CD4-positive, CD25-positive, alpha-beta regulatory T cell (primary cell): ENCODE measurements at regions not wholly inside any gene's neighbourhood (a gene's known extent, or its start where the extent isn't known, plus 50 kb on each side); places are given as distances from the start of the nearest gene placed in this dataset.

ENCODE experiments used
- ATAC-seq, 2 donors: fragments of 150-1000 bp; cut with Tn5 transposase; one replicate each; pipeline ENCODE4 v1.10.0; 2021; ENCODE audit warnings: low read depth in 2 of 2, moderate number of reproducible peaks in 2 of 2, moderate library complexity in 1 of 2
- DNase-seq, 3 donors: peaks; one replicate each; pipeline versions ENCODE4 v3.0.0 to v3.0.0-alpha.2; 2012 to 2022; ENCODE audit warnings: mixed read lengths in 1 of 3
- H3K27ac ChIP-seq: one replicate; pipeline ENCODE4 v1.7.0; 2013; ENCODE audit warnings: mild to moderate bottlenecking, low read length; ENCODE audit not compliant: insufficient read depth, poor library complexity, severe bottlenecking
- H3K27me3 ChIP-seq: one replicate; pipeline ENCODE4 v1.7.0; 2013; ENCODE audit warnings: low read length; ENCODE audit not compliant: control insufficient read depth, insufficient read depth
- H3K36me3 ChIP-seq: one replicate; pipeline ENCODE4 v1.7.0; 2013; ENCODE audit warnings: mild to moderate bottlenecking, low read length, moderate library complexity; ENCODE audit not compliant: control insufficient read depth, insufficient read depth
- H3K4me1 ChIP-seq: 2 replicates; pipeline ENCODE4 v1.7.0; 2013; ENCODE audit warnings: mild to moderate bottlenecking, low read length; ENCODE audit not compliant: insufficient read depth, control insufficient read depth, poor library complexity, severe bottlenecking
- H3K4me3 ChIP-seq: one replicate; pipeline ENCODE4 v1.7.0; 2013; ENCODE audit warnings: low read depth, mild to moderate bottlenecking, low read length, moderate library complexity
- H3K9me3 ChIP-seq, 2 experiments: 1 replicate in 1 of 2; 2 replicates in 1 of 2; pipeline ENCODE4 v1.7.0; 2013; ENCODE audit warnings: low read length in 2 of 2, mild to moderate bottlenecking in 1 of 2, moderate library complexity in 1 of 2; ENCODE audit not compliant: control insufficient read depth in 2 of 2
- H3K27ac Mint-ChIP-seq, 3 donors: one replicate each; pipeline ENCODE4 v1.8.0; 2020 to 2022; ENCODE audit warnings: mild to moderate bottlenecking in 3 of 3, mixed read lengths in 3 of 3, moderate library complexity in 2 of 3
- H3K27me3 Mint-ChIP-seq: one replicate; pipeline ENCODE4 v1.8.0; 2022; ENCODE audit warnings: mild to moderate bottlenecking, mixed read lengths
- H3K36me3 Mint-ChIP-seq: one replicate; pipeline ENCODE4 v1.8.0; 2020; ENCODE audit warnings: mixed read lengths
- H3K4me1 Mint-ChIP-seq, 4 donors: one replicate each; pipeline ENCODE4 v1.8.0; 2020 to 2022; ENCODE audit warnings: mixed read lengths in 4 of 4, mild to moderate bottlenecking in 1 of 4
- H3K4me3 Mint-ChIP-seq, 4 donors: one replicate each; pipeline ENCODE4 v1.8.0; 2020 to 2022; ENCODE audit warnings: mild to moderate bottlenecking in 4 of 4, mixed read lengths in 4 of 4, moderate library complexity in 3 of 4
- H3K9me3 Mint-ChIP-seq, 7 donors: one replicate each; pipeline ENCODE4 v1.8.0; 2020 to 2022; ENCODE audit warnings: mixed read lengths in 7 of 7, mild to moderate bottlenecking in 3 of 7, moderate library complexity in 2 of 7

DNA sequence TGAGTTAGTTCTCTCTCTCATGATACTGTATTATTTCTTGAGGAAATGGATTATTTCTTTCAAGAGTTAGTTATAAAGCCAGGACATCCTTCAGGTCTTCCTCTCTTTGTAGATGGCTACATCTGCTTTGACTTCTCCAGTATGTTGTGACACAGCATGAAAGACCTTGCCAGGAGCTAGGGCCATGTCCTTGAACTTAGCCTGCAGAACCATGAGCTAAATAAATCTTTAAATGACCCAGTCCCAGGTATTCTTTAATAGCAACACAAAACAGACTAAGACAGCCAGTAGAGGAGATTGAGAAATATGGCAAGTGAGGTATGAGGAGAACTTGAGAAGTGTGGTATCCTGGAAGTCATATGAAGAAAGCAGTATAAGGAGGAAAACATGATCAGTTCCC, 214.9 kb upstream of the PPP1R3A start:
- DNase-seq = no peak
- no peaks in the 10 kb centered on the region for H3K36me3 ChIP-seq
- Mint-ChIP-seq H3K36me3 (no peaks in the 10 kb centered on the region), H3K27ac (no peak overlapping the region), H3K9me3 (peaks cover 0 to 3% (median 0%) of the 10 kb centered on the region in 7 donors), H3K4me1 (no peaks in the 10 kb centered on the region), H3K27me3 (peaks cover 5% of the 10 kb centered on the region), H3K4me3 (no peak overlapping the region)
- H3K9me3 ChIP-seq = no peaks in the 10 kb centered on the region
- H3K27me3 ChIP-seq = no peaks in the 10 kb centered on the region
- H3K4me3 ChIP-seq = no peak overlapping the region
- no peak overlapping the region for H3K27ac ChIP-seq
- no peak for ATAC-seq
- H3K4me1 ChIP-seq = peaks cover 3% of the 10 kb centered on the region

DNA sequence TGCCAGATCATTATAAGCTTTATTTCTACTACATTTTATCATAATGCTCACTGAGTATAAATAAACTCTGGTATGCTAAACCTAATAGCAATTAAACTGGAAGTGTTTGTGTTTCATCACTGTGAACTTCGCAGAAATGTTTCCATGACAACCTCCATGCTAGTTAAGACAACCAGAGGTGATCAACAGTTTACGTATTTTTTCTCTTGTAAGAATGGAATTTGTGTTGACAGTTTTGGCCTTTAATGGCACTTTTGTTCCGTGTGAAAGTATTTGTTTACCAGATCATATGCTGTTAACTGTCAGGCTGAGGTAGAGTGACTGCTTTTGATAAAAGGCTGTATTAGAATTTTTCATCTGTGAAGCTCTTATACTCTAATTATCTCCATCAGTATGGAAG, 212.1 kb upstream of the PPP1R3A start:
- peaks cover 0 to 3% (median 0%) of the 10 kb centered on the region in 7 donors for H3K9me3 Mint-ChIP-seq
- H3K27ac ChIP-seq = no peak overlapping the region
- H3K4me1 Mint-ChIP-seq = no peaks in the 10 kb centered on the region
- H3K27ac Mint-ChIP-seq = no peak overlapping the region
- H3K4me3 Mint-ChIP-seq = no peak overlapping the region
- no peak overlapping the region for H3K4me3 ChIP-seq
- H3K4me1 ChIP-seq = peaks cover 3% of the 10 kb centered on the region
- H3K27me3 ChIP-seq = no peaks in the 10 kb centered on the region
- H3K36me3 Mint-ChIP-seq = no peaks in the 10 kb centered on the region
- DNase-seq = no peak
- no peaks in the 10 kb centered on the region for H3K9me3 ChIP-seq
- peaks cover 5% of the 10 kb centered on the region for H3K27me3 Mint-ChIP-seq
- no peaks in the 10 kb centered on the region for H3K36me3 ChIP-seq
- no peak for ATAC-seq

DNA sequence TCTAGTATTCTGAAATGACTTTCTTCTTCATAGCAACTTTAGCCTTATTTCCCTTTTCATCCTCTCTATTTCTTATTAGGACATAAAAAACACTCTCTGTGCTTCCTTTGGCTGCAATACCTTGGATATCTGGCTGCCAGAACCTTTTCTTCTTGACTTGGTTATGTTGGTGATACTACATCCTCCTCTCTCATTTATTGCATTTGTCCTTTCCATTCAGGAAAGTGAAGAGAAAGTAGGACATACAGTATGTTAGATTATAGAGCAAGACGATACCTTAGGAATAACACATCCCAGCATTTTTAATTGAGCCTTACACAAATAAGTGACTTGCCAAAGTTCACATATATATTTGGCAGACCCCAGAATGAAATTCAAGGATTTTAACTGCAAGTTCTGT, 210.1 kb upstream of the PPP1R3A start:
- H3K4me3 ChIP-seq = no peak overlapping the region
- DNase-seq = no peak
- H3K4me1 ChIP-seq = no peaks in the 10 kb centered on the region
- ATAC-seq = no peak
- peaks cover 5% of the 10 kb centered on the region for H3K27me3 Mint-ChIP-seq
- no peaks in the 10 kb centered on the region for H3K9me3 ChIP-seq
- no peaks in the 10 kb centered on the region for H3K36me3 ChIP-seq
- H3K9me3 Mint-ChIP-seq = peaks cover 0 to 4% (median 0%) of the 10 kb centered on the region in 7 donors
- H3K36me3 Mint-ChIP-seq = no peaks in the 10 kb centered on the region
- H3K4me1 Mint-ChIP-seq = no peaks in the 10 kb centered on the region
- no peak overlapping the region for H3K27ac ChIP-seq
- no peak overlapping the region for H3K4me3 Mint-ChIP-seq
- H3K27me3 ChIP-seq = no peaks in the 10 kb centered on the region
- no peak overlapping the region for H3K27ac Mint-ChIP-seq

DNA sequence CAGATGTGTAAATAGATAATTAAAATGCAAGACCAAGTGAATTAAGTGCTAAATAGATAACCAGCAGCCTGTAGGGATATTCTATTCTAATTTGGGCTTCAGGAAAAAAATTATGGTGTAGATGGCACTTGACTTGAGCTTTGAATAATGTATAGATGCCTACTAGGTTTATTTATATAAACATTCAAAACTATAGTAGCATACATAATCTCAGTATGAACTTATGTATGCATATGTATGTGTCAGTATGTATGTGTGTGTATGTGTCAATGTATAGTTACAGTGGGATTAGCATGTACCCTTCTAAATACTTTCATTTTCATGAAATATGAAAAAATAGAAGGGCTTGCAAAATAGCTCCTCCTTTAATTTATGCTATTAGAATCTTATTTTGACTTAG, 207.3 kb upstream of the PPP1R3A start:
- Histone ChIP-seq H3K36me3 (no peaks in the 10 kb centered on the region), H3K27me3 (no peaks in the 10 kb centered on the region), H3K9me3 (no peaks in the 10 kb centered on the region), H3K27ac (no peak overlapping the region), H3K4me1 (no peaks in the 10 kb centered on the region), H3K4me3 (no peak overlapping the region)
- DNase-seq = no peak
- no peaks in the 10 kb centered on the region for H3K4me1 Mint-ChIP-seq
- H3K36me3 Mint-ChIP-seq = no peaks in the 10 kb centered on the region
- ATAC-seq = no peak
- H3K9me3 Mint-ChIP-seq = peaks cover 0 to 2% (median 0%) of the 10 kb centered on the region in 7 donors
- H3K27ac Mint-ChIP-seq = no peak overlapping the region
- H3K4me3 Mint-ChIP-seq = no peak overlapping the region
- no peaks in the 10 kb centered on the region for H3K27me3 Mint-ChIP-seq

DNA sequence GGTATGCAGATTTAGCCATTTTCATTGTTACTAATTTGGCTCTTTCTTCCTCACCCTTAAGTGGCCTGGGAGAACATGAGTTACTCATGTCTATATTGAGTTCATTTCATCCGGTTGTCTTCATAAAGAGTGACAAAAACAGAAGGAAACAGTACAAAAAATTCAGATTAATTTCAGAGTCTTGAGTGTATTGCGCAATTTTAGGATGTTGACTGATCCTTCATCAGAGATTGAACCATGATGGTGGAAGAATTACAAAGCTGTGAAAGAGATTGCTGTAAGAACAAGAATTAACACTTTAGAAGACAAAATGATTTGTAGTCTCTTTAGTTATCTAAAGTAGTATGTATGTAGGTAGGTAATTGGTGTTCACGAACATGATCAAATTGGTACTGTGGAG, 194.0 kb upstream of the PPP1R3A start:
- Histone ChIP-seq H3K9me3 (no peaks in the 10 kb centered on the region), H3K27me3 (no peaks in the 10 kb centered on the region), H3K27ac (no peak overlapping the region), H3K4me3 (no peak overlapping the region), H3K4me1 (no peaks in the 10 kb centered on the region), H3K36me3 (no peaks in the 10 kb centered on the region)
- Mint-ChIP-seq H3K36me3 (no peaks in the 10 kb centered on the region), H3K4me3 (no peak overlapping the region), H3K27ac (no peak overlapping the region), H3K27me3 (no peaks in the 10 kb centered on the region), H3K4me1 (no peaks in the 10 kb centered on the region), H3K9me3 (peaks cover 0 to 5% (median 0%) of the 10 kb centered on the region in 7 donors)
- no peak for ATAC-seq
- no peak for DNase-seq

DNA sequence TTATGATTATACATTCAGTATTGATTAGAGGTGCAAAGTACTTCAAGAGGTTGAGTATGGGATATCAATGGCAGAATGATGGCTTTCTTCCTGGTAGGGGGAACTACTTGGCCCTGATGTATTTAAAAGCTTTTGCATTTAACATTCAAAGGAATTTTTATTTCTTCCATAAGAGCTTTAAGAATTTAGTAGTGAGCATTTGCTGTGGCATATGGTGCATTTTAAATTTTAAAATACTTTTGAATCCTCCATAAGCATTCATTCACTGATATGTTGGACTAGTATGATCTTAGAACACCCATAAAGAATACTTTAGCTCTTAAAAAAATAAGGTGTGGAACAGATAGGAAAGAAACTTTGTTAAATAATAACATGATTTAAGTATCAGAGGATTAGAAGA, 191.9 kb upstream of the PPP1R3A start:
- H3K27ac ChIP-seq = no peak overlapping the region
- H3K36me3 ChIP-seq = no peaks in the 10 kb centered on the region
- H3K27ac Mint-ChIP-seq = no peak overlapping the region
- H3K36me3 Mint-ChIP-seq = no peaks in the 10 kb centered on the region
- no peak overlapping the region for H3K4me3 Mint-ChIP-seq
- no peaks in the 10 kb centered on the region for H3K4me1 ChIP-seq
- no peak overlapping the region for H3K4me3 ChIP-seq
- H3K9me3 ChIP-seq = no peaks in the 10 kb centered on the region
- no peaks in the 10 kb centered on the region for H3K4me1 Mint-ChIP-seq
- H3K9me3 Mint-ChIP-seq = peaks cover 0 to 5% (median 0%) of the 10 kb centered on the region in 7 donors
- H3K27me3 ChIP-seq = no peaks in the 10 kb centered on the region
- no peaks in the 10 kb centered on the region for H3K27me3 Mint-ChIP-seq
- ATAC-seq (no peak), DNase-seq (no peak)

DNA sequence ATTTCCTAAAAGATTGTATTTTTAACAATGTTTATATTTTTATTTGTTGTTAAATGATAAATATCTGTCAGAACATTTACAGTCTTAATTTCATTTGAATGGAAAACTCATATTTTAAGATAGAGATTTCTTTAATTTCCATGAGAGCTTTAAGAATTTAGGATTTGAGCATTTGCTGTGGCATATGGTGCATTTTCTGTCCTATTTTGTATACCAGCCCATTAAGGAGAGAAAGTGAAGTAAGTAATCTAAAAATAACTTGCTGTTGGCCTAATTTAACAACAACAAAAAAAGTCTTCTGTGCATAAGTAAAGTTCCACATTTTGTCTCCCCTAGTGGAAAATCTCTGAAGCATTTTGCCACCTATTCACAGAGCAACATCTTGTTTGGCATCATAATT, 190.9 kb upstream of the PPP1R3A start:
- Mint-ChIP-seq H3K36me3 (no peaks in the 10 kb centered on the region), H3K9me3 (no peaks in the 10 kb centered on the region), H3K4me1 (no peaks in the 10 kb centered on the region), H3K27ac (no peak overlapping the region), H3K27me3 (no peaks in the 10 kb centered on the region), H3K4me3 (no peak overlapping the region)
- Histone ChIP-seq H3K4me3 (no peak overlapping the region), H3K9me3 (no peaks in the 10 kb centered on the region), H3K36me3 (no peaks in the 10 kb centered on the region), H3K4me1 (no peaks in the 10 kb centered on the region), H3K27me3 (no peaks in the 10 kb centered on the region), H3K27ac (no peak overlapping the region)
- DNase-seq (no peak), ATAC-seq (no peak)

DNA sequence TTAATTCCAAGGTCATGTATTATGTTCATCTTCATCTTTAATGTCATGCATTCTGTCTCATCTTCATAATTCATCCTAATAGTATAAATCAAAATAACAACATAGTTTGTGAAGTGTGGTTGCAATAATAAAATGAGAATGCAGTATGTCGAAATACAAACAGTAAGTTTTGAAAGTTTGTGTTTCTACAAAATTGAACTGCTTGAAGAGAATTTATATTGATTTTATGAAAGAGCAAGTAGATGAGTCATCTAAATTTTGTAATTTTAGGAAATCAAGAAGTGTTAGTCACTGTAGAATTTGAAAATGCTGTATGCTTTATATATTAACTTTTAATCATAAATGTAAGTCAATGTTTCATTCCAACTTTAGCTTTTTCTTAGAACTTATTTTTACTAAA, 190.5 kb upstream of the PPP1R3A start:
- H3K4me1 Mint-ChIP-seq = no peaks in the 10 kb centered on the region
- Histone ChIP-seq H3K4me1 (no peaks in the 10 kb centered on the region), H3K27ac (no peak overlapping the region), H3K36me3 (no peaks in the 10 kb centered on the region), H3K27me3 (no peaks in the 10 kb centered on the region), H3K4me3 (no peak overlapping the region), H3K9me3 (no peaks in the 10 kb centered on the region)
- DNase-seq = no peak
- H3K9me3 Mint-ChIP-seq = no peaks in the 10 kb centered on the region
- ATAC-seq = no peak
- no peaks in the 10 kb centered on the region for H3K27me3 Mint-ChIP-seq
- no peak overlapping the region for H3K27ac Mint-ChIP-seq
- no peaks in the 10 kb centered on the region for H3K36me3 Mint-ChIP-seq
- no peak overlapping the region for H3K4me3 Mint-ChIP-seq
